GM23338 (cell line): ENCODE measurements at regions not wholly inside any gene's neighbourhood (a gene's known extent, or its start where the extent isn't known, plus 50 kb on each side); places are given as distances from the start of the nearest gene placed in this dataset.

Experiments used
- ATAC-seq: fragments of 200-7000 bp; cut with Tn5 transposase; 3 replicates; pipeline ENCODE4 v1.9.1; 2020
- DNase-seq: peaks from one replicate; pipeline ENCODE4 v3.0.0-alpha.2; 2015; ENCODE audit warnings: low spot score
- H2AFZ ChIP-seq: fragments of 200-600 bp; sonication (generic); 2 replicates; pipeline ENCODE4 v1.8.0; 2016; ENCODE audit warnings: antibody characterized with exemption, mild to moderate bottlenecking, moderate library complexity
- H3F3A ChIP-seq: fragments of 200-600 bp; sonication (generic); replicated peaks from 2 replicates; pipeline ENCODE4 v1.8.0; 2017; ENCODE audit warnings: antibody characterized with exemption, mixed run types, low read depth
- H3K27ac ChIP-seq: fragments of 200-600 bp; sonication (generic); 2 replicates; pipeline ENCODE4 v1.6.1; 2016; ENCODE audit warnings: low read depth
- H3K27me3 ChIP-seq: fragments of 200-600 bp; sonication (generic); 2 replicates; pipeline ENCODE4 v1.8.0; 2016; ENCODE audit warnings: mild to moderate bottlenecking, mixed run types, moderate library complexity; ENCODE audit not compliant: insufficient read depth
- H3K36me3 ChIP-seq: fragments of 200-600 bp; sonication (generic); 2 replicates; pipeline ENCODE4 v1.8.0; 2016; ENCODE audit warnings: mild to moderate bottlenecking; ENCODE audit not compliant: insufficient read depth
- H3K4me1 ChIP-seq: fragments of 200-600 bp; sonication (generic); 2 replicates; pipeline ENCODE4 v1.8.0; 2016; ENCODE audit warnings: mild to moderate bottlenecking, moderate library complexity; ENCODE audit not compliant: insufficient read depth
- H3K4me2 ChIP-seq: fragments of 200-600 bp; sonication (generic); 2 replicates; pipeline ENCODE4 v1.7.1; 2017; ENCODE audit warnings: mixed run types
- H3K4me3 ChIP-seq: fragments of 200-600 bp; sonication (generic); 2 replicates; pipeline ENCODE4 v1.6.1; 2016; ENCODE audit warnings: mixed run types
- H3K79me2 ChIP-seq: fragments of 200-600 bp; sonication (generic); replicated peaks from 2 replicates; pipeline ENCODE4 v1.8.0; 2017; ENCODE audit warnings: mild to moderate bottlenecking; ENCODE audit not compliant: insufficient read depth
- H3K9me2 ChIP-seq: fragments of 200-600 bp; sonication (generic); 2 replicates; pipeline ENCODE4 v1.8.0; 2017; ENCODE audit not compliant: insufficient read depth
- H4K20me1 ChIP-seq: fragments of 200-600 bp; sonication (generic); replicated peaks from 2 replicates; pipeline ENCODE4 v1.8.0; 2017; ENCODE audit warnings: mild to moderate bottlenecking; ENCODE audit not compliant: insufficient read depth
- H3K27ac Mint-ChIP-seq: 2 replicates; pipeline ENCODE4 v1.8.0; 2020; ENCODE audit warnings: inconsistent platforms, mild to moderate bottlenecking, moderate library complexity, mixed read lengths
- H3K27me3 Mint-ChIP-seq: 3 replicates; pipeline ENCODE4 v1.8.0; 2022; ENCODE audit warnings: low read depth, mild to moderate bottlenecking, moderate library complexity, mixed read lengths, inconsistent platforms; ENCODE audit not compliant: insufficient read depth, poor library complexity
- H3K36me3 Mint-ChIP-seq: 3 replicates; pipeline ENCODE4 v1.8.0; 2021; ENCODE audit warnings: low read depth, mild to moderate bottlenecking, inconsistent platforms, moderate library complexity, mixed read lengths
- H3K4me1 Mint-ChIP-seq: 3 replicates; pipeline ENCODE4 v1.8.0; 2020; ENCODE audit warnings: mild to moderate bottlenecking, inconsistent platforms, mixed read lengths
- H3K4me3 Mint-ChIP-seq: 3 replicates; pipeline ENCODE4 v1.8.0; 2021; ENCODE audit warnings: moderate library complexity, mild to moderate bottlenecking, inconsistent platforms, mixed read lengths
- H3K9me3 Mint-ChIP-seq: 3 replicates; pipeline ENCODE4 v1.8.0; 2020; ENCODE audit warnings: moderate library complexity, mild to moderate bottlenecking, inconsistent platforms, mixed read lengths
- CREB1 ChIP-seq: fragments of 250-450 bp; sonication (Bioruptor Pico); IDR thresholded peaks from 2 replicates; pipeline ENCODE4 v1.5.0; 2020; ENCODE audit warnings: low read depth, mild to moderate bottlenecking, moderate library complexity
- CTCF ChIP-seq, 2 experiments: fragments of 200-600 bp in 1 of 2; sonication (generic) in 1 of 2; conservative IDR thresholded peaks; 2 replicates each; pipeline versions ENCODE4 v1.5.1 to v1.6.1; 2016 to 2017; ENCODE audit warnings: antibody characterized with exemption in 2 of 2, low read depth in 2 of 2, mild to moderate bottlenecking in 2 of 2, moderate library complexity in 1 of 2
- ETS1 ChIP-seq: IDR thresholded peaks from 2 replicates; pipeline ENCODE4 v1.6.1; 2016; ENCODE audit warnings: antibody characterized with exemption
- JUNB ChIP-seq: IDR thresholded peaks from one replicate; pipeline ENCODE4 v1.6.1; 2016; ENCODE audit warnings: antibody characterized with exemption; ENCODE audit not compliant: unreplicated experiment
- NANOG ChIP-seq: IDR thresholded peaks from 2 replicates; pipeline ENCODE4 v1.6.1; 2016; ENCODE audit warnings: antibody characterized with exemption, borderline replicate concordance
- POLR2AphosphoS5 ChIP-seq: IDR thresholded peaks from 2 replicates; pipeline ENCODE4 v1.6.1; 2016; ENCODE audit warnings: antibody characterized with exemption, low read depth
- REST ChIP-seq: IDR thresholded peaks from one replicate; pipeline ENCODE4 v1.6.1; 2018; ENCODE audit warnings: antibody characterized with exemption; ENCODE audit not compliant: unreplicated experiment
- STAT1 ChIP-seq: IDR thresholded peaks from one replicate; pipeline ENCODE4 v1.6.1; 2016; ENCODE audit warnings: antibody characterized with exemption; ENCODE audit not compliant: unreplicated experiment
- ZNF114 ChIP-seq: fragments of 250-450 bp; sonication (Bioruptor Pico); IDR thresholded peaks from 2 replicates; pipeline ENCODE4 v1.5.0; 2020; ENCODE audit warnings: mild to moderate bottlenecking, moderate library complexity
- ZNF331 ChIP-seq: fragments of 250-450 bp; sonication (Bioruptor Pico); IDR thresholded peaks from 2 replicates; pipeline ENCODE4 v1.5.0; 2020; ENCODE audit warnings: low read depth, mild to moderate bottlenecking, moderate library complexity
- ZNF462 ChIP-seq: fragments of 250-450 bp; sonication (Bioruptor Pico); IDR thresholded peaks from 2 replicates; pipeline ENCODE4 v1.5.0; 2020; ENCODE audit warnings: mild to moderate bottlenecking, moderate library complexity

GRCh38 chr5:169507051-169507450 lies 76.5 kb upstream of the SPDL1 start (continued):
- TF ChIP-seq ZNF462 (CRISPR knock-in tag) (no peak), ZNF114 (CRISPR knock-in tag) (no peak)

- H3K4me1 Mint-ChIP-seq, result no peaks in the 10 kb centered on the region
- ATAC-seq (no peak), DNase-seq (no peak)
- H3K4me2 ChIP-seq, result no peak overlapping the region
- H3K9me3 Mint-ChIP-seq, result no peaks in the 10 kb centered on the region
- no peak overlapping the region for H2AFZ ChIP-seq
- H3K4me1 ChIP-seq, result no peaks in the 10 kb centered on the region
- no peaks in the 10 kb centered on the region for H3K27me3 ChIP-seq
- H3K79me2 ChIP-seq, result no peaks in the 10 kb centered on the region
- no peaks in the 10 kb centered on the region for H3K36me3 Mint-ChIP-seq
- no peak overlapping the region for H3K27ac ChIP-seq
- no peaks in the 10 kb centered on the region; the same call in 1 of the 2 replicates for H3K9me2 ChIP-seq
- H3K27me3 Mint-ChIP-seq, result peaks cover 2% of the 10 kb centered on the region
- no peak overlapping the region for H3K4me3 Mint-ChIP-seq
- H4K20me1 ChIP-seq, result no peaks in the 10 kb centered on the region; the same call in 1 of the 2 replicates
- no peaks in the 10 kb centered on the region for H3K36me3 ChIP-seq
- H3K27ac Mint-ChIP-seq, result no peak overlapping the region
- no peak overlapping the region for H3K4me3 ChIP-seq
- H3F3A ChIP-seq, result no peaks in the 10 kb centered on the region
- TF ChIP-seq CTCF (conservative IDR thresholded peaks at IDR 0.05; ENCODE audit: low read depth in 2 of 2) (no peak), POLR2AphosphoS5 (no peak), NANOG (no peak), REST (no peak), ETS1 (no peak), ZNF331 (CRISPR knock-in tag) (no peak), CREB1 (CRISPR knock-in tag) (no peak), JUNB (no peak), STAT1 (no peak)
Measured at GRCh38 chr5:169503886-169504285, 79.7 kb upstream of the SPDL1 start.
